GM10248 (cell line): ENCODE measurements at regions not wholly inside any gene's neighbourhood (a gene's known extent, or its start where the extent isn't known, plus 50 kb on each side); places are given as distances from the start of the nearest gene placed in this dataset.

Experiments
- CTCF ChIA-PET: fragments of 300-600 bp; sonication (Branson Sonifier 250); formaldehyde crosslinking; extraction: SDS; loops from one replicate; lab custom pipeline; 2021; ENCODE audit warnings: antibody characterized with exemption; lab: Yijun Ruan, JAX
- POLR2A ChIA-PET: fragments of 350-650 bp; sonication (Branson Sonifier 250); formaldehyde crosslinking; extraction: SDS; loops from one replicate; lab custom pipeline; 2020; ENCODE audit warnings: antibody characterized with exemption; lab: Yijun Ruan, JAX
- DNase-seq: peaks from one replicate; pipeline ENCODE4 v3.0.0; 2012; ENCODE audit errors: extremely low spot score
- CTCF ChIP-seq: IDR thresholded peaks from 2 replicates; pipeline ENCODE4 v1.5.1; 2012; ENCODE audit warnings: mild to moderate bottlenecking, low read depth; ENCODE audit errors: extremely low read depth, missing control alignments, control extremely low read depth

GRCh38 chr1:208357644-208358507 is 113.7 kb upstream of the PLXNA2 start:
- CTCF ChIA-PET: no interaction called here
- POLR2A ChIA-PET: no interaction called here
- TF ChIP-seq CTCF: no peak
- DNase-seq: no peak

- POLR2A ChIA-PET: no interaction called here
These were observed 114.5 kb upstream of the PLXNA2 start for GRCh38 chr1:208358651-208359050.

GRCh38 chr1:208362011-208362410 is 117.8 kb upstream of the PLXNA2 start:
- no peak for TF ChIP-seq CTCF
- DNase-seq: no peak
- ChIA-PET CTCF (no interaction called here), POLR2A (no interaction called here)

More at GRCh38 chr1:208358651-208359050, 114.5 kb upstream of the PLXNA2 start:
- TF ChIP-seq CTCF: no peak
- CTCF ChIA-PET: no interaction called here
- no peak for DNase-seq

- CTCF ChIA-PET: no interaction called here
- no peak for DNase-seq
- no peak for TF ChIP-seq CTCF
- POLR2A ChIA-PET: no interaction called here
These were observed 122.4 kb upstream of the PLXNA2 start for GRCh38 chr1:208366559-208366958.

GRCh38 chr1:208369045-208369444 is 124.9 kb upstream of the PLXNA2 start:
- DNase-seq: no peak
- POLR2A ChIA-PET: no interaction called here
- no peak for TF ChIP-seq CTCF
- CTCF ChIA-PET: interaction anchor here (0.9 kb wide), 1 partner anchor 18 kb away, joined by 3 read pairs; no protein-coding TSS in a partner anchor

GRCh38 chr1:208369658-208370057 is 125.5 kb upstream of the PLXNA2 start:
- no peak for TF ChIP-seq CTCF
- POLR2A ChIA-PET: no interaction called here
- CTCF ChIA-PET: no interaction called here
- DNase-seq: no peak
